SK-N-MC (cell line): ENCODE measurements at regions not wholly inside any gene's neighbourhood (a gene's known extent, or its start where the extent isn't known, plus 50 kb on each side); places are given as distances from the start of the nearest gene placed in this dataset.

Experiments used
- DNase-seq: peaks from one replicate; pipeline ENCODE4 v3.0.0-alpha.2; 2011; ENCODE audit warnings: low read depth, low spot score
- H3K27ac ChIP-seq: fragments of 200-600 bp; sonication (generic); 2 replicates; pipeline ENCODE4 v1.5.1; 2016; ENCODE audit warnings: mixed run types
- H3K36me3 ChIP-seq: fragments of 200-600 bp; sonication (generic); 2 replicates; pipeline ENCODE4 v1.6.1; 2017; ENCODE audit warnings: antibody characterized with exemption, low read length, mixed read lengths; ENCODE audit not compliant: insufficient read depth
- H3K4me3 ChIP-seq: fragments of 200-600 bp; sonication (generic); 2 replicates; pipeline ENCODE4 v1.5.1; 2016
- H3K9ac ChIP-seq: fragments of 200-600 bp; sonication (generic); 2 replicates; pipeline ENCODE4 v1.8.0; 2017; ENCODE audit warnings: mixed run types, mixed read lengths; ENCODE audit not compliant: insufficient read length
- H3K9me3 ChIP-seq: fragments of 200-600 bp; sonication (generic); 2 replicates; pipeline ENCODE4 v1.6.1; 2017; ENCODE audit warnings: low read depth, mild to moderate bottlenecking, antibody characterized with exemption, low read length, moderate library complexity, mixed read lengths
- EZH2 ChIP-seq: fragments of 200-600 bp; sonication (generic); IDR thresholded peaks from one replicate; pipeline ENCODE4 v1.6.1; 2017; ENCODE audit warnings: antibody characterized with exemption
- FOXP2 ChIP-seq: optimal IDR thresholded peaks from 2 replicates; pipeline ENCODE3; 2011; ENCODE audit warnings: mild to moderate bottlenecking, moderate library complexity; ENCODE audit not compliant: insufficient read depth; ENCODE audit errors: extremely low read length, control extremely low read depth
- POLR2AphosphoS5 ChIP-seq: IDR thresholded peaks from 2 replicates; pipeline ENCODE4 v1.6.1; 2012; ENCODE audit warnings: mild to moderate bottlenecking, low read depth, low read length, borderline replicate concordance

DNA sequence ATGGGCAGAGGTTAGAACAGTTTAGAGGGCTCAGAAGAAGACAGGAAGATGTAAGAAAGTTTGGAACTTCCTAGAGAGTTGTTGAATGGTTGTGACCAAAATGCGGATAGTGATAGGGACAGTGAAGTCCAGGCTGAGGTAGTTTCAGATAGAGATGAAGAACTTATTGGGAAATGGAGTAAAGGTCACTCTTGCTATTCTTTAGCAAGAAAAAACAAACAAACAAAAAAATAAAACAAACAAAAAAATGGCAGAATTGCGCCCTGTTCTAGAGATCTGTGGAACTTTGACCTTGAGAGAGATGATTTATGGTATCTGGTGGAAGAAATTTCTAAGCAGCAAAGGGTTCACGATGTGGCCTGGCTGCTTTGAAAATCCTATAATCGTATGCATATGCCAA lies 185.1 kb upstream of the SFRP2 start:
- Histone ChIP-seq H3K36me3 (no peaks in the 10 kb centered on the region), H3K27ac (no peak overlapping the region)
- TF ChIP-seq EZH2, result no peak
- no peak for TF ChIP-seq FOXP2
- TF ChIP-seq POLR2AphosphoS5, result no peak

DNA sequence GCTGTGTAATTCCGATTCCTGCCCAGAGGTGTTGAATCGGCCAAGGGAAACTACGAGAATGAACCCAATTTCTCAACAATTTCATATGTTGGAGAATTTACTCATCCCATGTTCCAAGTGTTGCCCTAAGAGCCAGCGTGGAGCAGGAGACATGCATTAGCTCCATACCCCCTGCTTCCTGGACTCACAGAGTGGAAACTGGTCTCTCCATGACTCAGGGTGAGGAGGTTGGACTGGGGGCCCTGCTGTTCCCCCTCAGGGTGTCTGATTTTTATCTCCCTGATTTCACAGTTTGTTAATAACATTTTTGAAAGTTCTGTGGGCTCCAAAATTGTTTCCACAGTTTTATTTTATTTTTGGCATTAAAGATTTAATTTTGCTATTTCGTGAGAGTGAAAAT lies 183.0 kb upstream of the SFRP2 start:
- Histone ChIP-seq H3K27ac (no peak overlapping the region), H3K4me3 (no peak overlapping the region), H3K9me3 (no peaks in the 10 kb centered on the region), H3K36me3 (no peaks in the 10 kb centered on the region), H3K9ac (no peak overlapping the region)
- TF ChIP-seq POLR2AphosphoS5, result no peak
- TF ChIP-seq EZH2, result no peak
- TF ChIP-seq FOXP2, result no peak
- no peak for DNase-seq

More for the DNA sequence above, 185.1 kb upstream of the SFRP2 start:
- Histone ChIP-seq H3K9me3 (no peaks in the 10 kb centered on the region), H3K4me3 (no peak overlapping the region), H3K9ac (no peak overlapping the region)
- DNase-seq, result no peak

- TF ChIP-seq POLR2AphosphoS5 (no peak), EZH2 (no peak)
- DNase-seq, result no peak
- no peak overlapping the region for H3K9ac ChIP-seq
- H3K27ac ChIP-seq, result no peak overlapping the region
- no peak overlapping the region for H3K4me3 ChIP-seq
- no peaks in the 10 kb centered on the region for H3K9me3 ChIP-seq
- H3K36me3 ChIP-seq, result no peaks in the 10 kb centered on the region
Measured at GRCh38 chr4:153970169-153970568, 181.3 kb upstream of the SFRP2 start.

DNA sequence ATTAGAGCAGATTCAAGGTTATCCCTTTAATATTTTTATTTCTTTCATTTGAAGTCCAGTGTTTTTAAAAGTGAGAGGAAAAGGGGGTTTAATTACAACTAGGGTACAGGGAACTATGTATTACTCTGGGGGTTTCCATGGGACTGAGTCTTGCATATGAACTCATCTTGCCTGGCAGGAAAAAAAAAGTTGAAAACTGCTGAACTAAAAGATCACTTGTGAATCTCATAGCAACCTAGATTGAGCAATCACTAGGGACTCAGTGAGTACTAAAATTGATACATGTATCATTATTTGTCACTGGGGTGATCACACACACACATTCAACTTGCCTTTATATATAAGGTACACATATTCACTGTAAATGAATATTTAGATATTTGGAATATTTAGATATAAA lies 180.7 kb upstream of the SFRP2 start:
- Histone ChIP-seq H3K4me3 (no peak overlapping the region), H3K27ac (no peak overlapping the region), H3K9me3 (no peaks in the 10 kb centered on the region), H3K9ac (no peak overlapping the region), H3K36me3 (no peaks in the 10 kb centered on the region)
- no peak for TF ChIP-seq FOXP2
- TF ChIP-seq EZH2, result no peak
- TF ChIP-seq POLR2AphosphoS5, result no peak
- DNase-seq, result no peak

GRCh38 chr4:153966641-153967040 lies 177.8 kb upstream of the SFRP2 start:
- TF ChIP-seq EZH2 (no peak), POLR2AphosphoS5 (no peak), FOXP2 (no peak)
- no peak for DNase-seq

GRCh38 chr4:153963216-153963615 lies 174.3 kb upstream of the SFRP2 start:
- H3K27ac ChIP-seq, result no peak overlapping the region
- no peak overlapping the region for H3K9ac ChIP-seq
- no peak for DNase-seq
- no peaks in the 10 kb centered on the region for H3K9me3 ChIP-seq
- no peak overlapping the region for H3K4me3 ChIP-seq
- TF ChIP-seq FOXP2 (no peak), POLR2AphosphoS5 (no peak), EZH2 (no peak)
- H3K36me3 ChIP-seq, result no peaks in the 10 kb centered on the region

More at GRCh38 chr4:153966641-153967040, 177.8 kb upstream of the SFRP2 start:
- H3K27ac ChIP-seq, result no peak overlapping the region
- H3K4me3 ChIP-seq, result no peak overlapping the region
- H3K36me3 ChIP-seq, result no peaks in the 10 kb centered on the region
- H3K9ac ChIP-seq, result no peak overlapping the region
- no peaks in the 10 kb centered on the region for H3K9me3 ChIP-seq

GRCh38 chr4:153962311-153963039 lies 173.6 kb upstream of the SFRP2 start:
- Histone ChIP-seq H3K36me3 (no peaks in the 10 kb centered on the region), H3K27ac (no peak overlapping the region), H3K4me3 (no peak overlapping the region), H3K9ac (no peak overlapping the region), H3K9me3 (no peaks in the 10 kb centered on the region)
- no peak for DNase-seq
- no peak for TF ChIP-seq FOXP2
- TF ChIP-seq POLR2AphosphoS5, result no peak
- no peak for TF ChIP-seq EZH2

GRCh38 chr4:153955327-153955726 lies 166.4 kb upstream of the SFRP2 start:
- no peak overlapping the region for H3K27ac ChIP-seq
- H3K9ac ChIP-seq, result no peak overlapping the region
- no peak for DNase-seq
- H3K4me3 ChIP-seq, result no peak overlapping the region
- TF ChIP-seq FOXP2 (no peak), POLR2AphosphoS5 (no peak), EZH2 (no peak)
- no peaks in the 10 kb centered on the region for H3K9me3 ChIP-seq
- H3K36me3 ChIP-seq, result no peaks in the 10 kb centered on the region

DNA sequence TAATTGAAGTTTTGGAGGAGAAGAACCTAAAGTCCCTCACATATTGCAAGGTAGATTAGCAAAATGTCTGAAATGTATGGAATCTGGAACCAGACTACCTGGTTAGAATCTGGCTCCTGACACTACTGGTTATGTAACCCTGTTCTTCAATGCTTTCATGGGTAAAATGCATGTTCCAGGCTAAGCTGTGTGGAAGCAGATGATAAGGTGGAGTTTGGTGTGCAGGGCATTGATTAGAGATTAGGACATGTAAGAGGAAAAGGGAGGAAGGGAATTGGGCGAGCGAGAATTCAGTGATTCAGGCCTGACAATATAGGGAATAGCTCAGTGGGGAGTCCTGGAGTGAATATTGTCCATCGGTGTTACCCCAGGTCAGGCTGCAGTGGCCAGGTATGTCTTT lies 165.8 kb upstream of the SFRP2 start:
- no peak overlapping the region for H3K9ac ChIP-seq
- no peak for TF ChIP-seq POLR2AphosphoS5
- no peak for TF ChIP-seq EZH2
- TF ChIP-seq FOXP2, result no peak
- no peaks in the 10 kb centered on the region for H3K9me3 ChIP-seq

More for the DNA sequence above, 165.8 kb upstream of the SFRP2 start:
- no peak for DNase-seq
- Histone ChIP-seq H3K36me3 (no peaks in the 10 kb centered on the region), H3K27ac (no peak overlapping the region), H3K4me3 (no peak overlapping the region)
